Fibroblast of skin of right quadriceps (primary cell): ENCODE measurements at regions not wholly inside any gene's neighbourhood (a gene's known extent, or its start where the extent isn't known, plus 50 kb on each side); places are given as distances from the start of the nearest gene placed in this dataset.
A peak's percentile ranks its signal among the peaks of the same experiment; 100 is the strongest.
"Not testable (repeated sequence)": the region's sequence is repeated elsewhere in the genome, so short reads cannot be mapped to it uniquely, and the experiment has no call there.

Source experiments
- DNase-seq: peaks from one replicate; pipeline ENCODE4 v3.0.0-alpha.2; 2013

- no peak for DNase-seq
Observed at GRCh38 chr7:115349635-115350034, 427.7 kb downstream of the MDFIC start.

- DNase-seq: no peak
Observed at GRCh38 chr7:115346685-115347084, 424.8 kb downstream of the MDFIC start.

GRCh38 chr7:115340828-115341227 lies 418.9 kb downstream of the MDFIC start:
- peak; percentile 79 for DNase-seq

GRCh38 chr7:115338016-115338415 lies 416.1 kb downstream of the MDFIC start:
- no peak for DNase-seq

GRCh38 chr7:115332691-115333090 lies 410.8 kb downstream of the MDFIC start:
- DNase-seq: no peak

- DNase-seq: no peak
Observed at GRCh38 chr7:115329006-115329405, 407.1 kb downstream of the MDFIC start.

GRCh38 chr7:115328018-115328417 lies 406.1 kb downstream of the MDFIC start:
- no peak for DNase-seq

- DNase-seq: no peak
Observed at GRCh38 chr7:115327326-115327725, 405.4 kb downstream of the MDFIC start.

GRCh38 chr7:115319541-115319940 lies 397.6 kb downstream of the MDFIC start:
- no peak for DNase-seq

GRCh38 chr7:115310316-115310715 lies 388.4 kb downstream of the MDFIC start:
- DNase-seq: not testable (repeated sequence)

- DNase-seq: no peak
Observed at GRCh38 chr7:115306586-115306985, 384.7 kb downstream of the MDFIC start.

- DNase-seq: peak; percentile 74
Observed at GRCh38 chr7:115300231-115300870, 378.5 kb downstream of the MDFIC start.

- DNase-seq: peak; percentile 2
Observed at GRCh38 chr7:115299397-115300037, 377.6 kb downstream of the MDFIC start.

- peak; percentile 92 for DNase-seq
Observed at GRCh38 chr7:115297656-115298055, 375.8 kb downstream of the MDFIC start.

GRCh38 chr7:115293628-115294240 lies 371.8 kb downstream of the MDFIC start:
- peak; percentile 51 for DNase-seq

- no peak for DNase-seq
Observed at GRCh38 chr7:115292381-115292780, 370.5 kb downstream of the MDFIC start.

- peak; percentile 63 for DNase-seq
Observed at GRCh38 chr7:115289971-115290370, 368.1 kb downstream of the MDFIC start.

GRCh38 chr7:115276791-115277190 lies 354.9 kb downstream of the MDFIC start:
- peak; percentile 15 for DNase-seq

GRCh38 chr7:115273855-115274254 lies 352.0 kb downstream of the MDFIC start:
- not testable (repeated sequence) for DNase-seq

GRCh38 chr7:115273139-115273772 lies 351.4 kb downstream of the MDFIC start:
- DNase-seq: no peak

- DNase-seq: peak; percentile 86
Observed at GRCh38 chr7:115271332-115272235, 349.7 kb downstream of the MDFIC start.

GRCh38 chr7:115269486-115269885 lies 347.6 kb downstream of the MDFIC start:
- no peak for DNase-seq

GRCh38 chr7:115267503-115267902 lies 345.6 kb downstream of the MDFIC start:
- no peak for DNase-seq
